ENCODE measurements at regions not wholly inside any gene's neighbourhood (a gene's known extent, or its start where the extent isn't known, plus 50 kb on each side); places are given as distances from the start of the nearest gene placed in this dataset.

GRCh38 chr13:105343134-105343806 lies 1192.2 kb downstream of the EFNB2 start:
- TF ChIP-seq, protein P1, sequence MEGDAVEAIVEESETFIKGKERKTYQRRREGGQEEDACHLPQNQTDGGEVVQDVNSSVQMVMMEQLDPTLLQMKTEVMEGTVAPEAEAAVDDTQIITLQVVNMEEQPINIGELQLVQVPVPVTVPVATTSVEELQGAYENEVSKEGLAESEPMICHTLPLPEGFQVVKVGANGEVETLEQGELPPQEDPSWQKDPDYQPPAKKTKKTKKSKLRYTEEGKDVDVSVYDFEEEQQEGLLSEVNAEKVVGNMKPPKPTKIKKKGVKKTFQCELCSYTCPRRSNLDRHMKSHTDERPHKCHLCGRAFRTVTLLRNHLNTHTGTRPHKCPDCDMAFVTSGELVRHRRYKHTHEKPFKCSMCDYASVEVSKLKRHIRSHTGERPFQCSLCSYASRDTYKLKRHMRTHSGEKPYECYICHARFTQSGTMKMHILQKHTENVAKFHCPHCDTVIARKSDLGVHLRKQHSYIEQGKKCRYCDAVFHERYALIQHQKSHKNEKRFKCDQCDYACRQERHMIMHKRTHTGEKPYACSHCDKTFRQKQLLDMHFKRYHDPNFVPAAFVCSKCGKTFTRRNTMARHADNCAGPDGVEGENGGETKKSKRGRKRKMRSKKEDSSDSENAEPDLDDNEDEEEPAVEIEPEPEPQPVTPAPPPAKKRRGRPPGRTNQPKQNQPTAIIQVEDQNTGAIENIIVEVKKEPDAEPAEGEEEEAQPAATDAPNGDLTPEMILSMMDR (IDR thresholded peaks at IDR 0.05; ENCODE audit: low read depth, low read length, poor library complexity, severe bottlenecking) = no peak
- no peak for TF ChIP-seq EZH2phosphoT487 (IDR thresholded peaks at IDR 0.05; ENCODE audit: borderline replicate concordance, low read length)
